ENCODE measurements at regions not wholly inside any gene's neighbourhood (a gene's known extent, or its start where the extent isn't known, plus 50 kb on each side); places are given as distances from the start of the nearest gene placed in this dataset.

GRCh38 chr6:7675353-7675945, 50.5 kb upstream of the BMP6 start:
- no peak overlapping the region for H3K4me3 ChIP-seq
- no peak for TF ChIP-seq POLR2A (IDR thresholded peaks at IDR 0.05)
- no peak for TF ChIP-seq POLR2AphosphoS5 (IDR thresholded peaks at IDR 0.05)
- no peak for TF ChIP-seq CTCF (IDR thresholded peaks at IDR 0.05 in 8 of 11, conservative IDR thresholded peaks at IDR 0.05 in 3 of 11)
- 80 to 86% (median 84%) methylated on average over 10 of the region's 10 CpGs for WGBS, 5 donors
- H3K27me3 ChIP-seq (replicated peaks in 1 of 7) = peaks cover 0 to 33% (median 0%) of the 10 kb centered on the region in 7 donors
- intact Hi-C loops (cut with DNase I; ENCODE audit: low total_unique reads) = no loop called here
- H3K9me3 ChIP-seq = no peaks in the 10 kb centered on the region
- H3K27ac ChIP-seq = no peak overlapping the region
- no peaks in the 10 kb centered on the region for H3K36me3 ChIP-seq
- peaks cover 0 to 7% (median 2%) of the 10 kb centered on the region in 6 donors for H3K4me1 ChIP-seq
- DNase-seq = peak; percentile 43

Data from spleen (tissue), 11 donors.